ENCODE measurements at regions not wholly inside any gene's neighbourhood (a gene's known extent, or its start where the extent isn't known, plus 50 kb on each side); places are given as distances from the start of the nearest gene placed in this dataset.

DNA sequence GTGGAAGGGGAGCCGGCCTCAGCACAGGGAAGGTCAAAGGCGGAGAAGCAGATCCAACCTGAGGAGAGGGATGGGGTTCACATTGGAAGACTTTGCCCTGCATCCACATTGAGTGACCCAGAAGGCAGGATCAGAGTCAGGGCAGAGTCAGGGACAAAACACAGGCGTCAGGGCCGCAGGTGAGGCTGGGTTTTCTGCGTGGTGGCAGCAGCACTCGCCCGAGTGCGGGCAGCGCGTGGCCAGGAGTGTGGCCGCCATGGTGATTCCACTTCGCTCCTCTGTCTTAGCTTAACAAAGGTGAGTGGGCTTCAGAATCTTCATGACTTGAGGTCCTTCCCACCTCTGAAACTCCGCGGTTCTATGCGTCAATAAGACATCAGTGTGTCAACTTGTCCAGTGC, 476.9 kb upstream of the SMIM21 start:
- no peak for DNase-seq (ENCODE audit: low spot score)

DNA sequence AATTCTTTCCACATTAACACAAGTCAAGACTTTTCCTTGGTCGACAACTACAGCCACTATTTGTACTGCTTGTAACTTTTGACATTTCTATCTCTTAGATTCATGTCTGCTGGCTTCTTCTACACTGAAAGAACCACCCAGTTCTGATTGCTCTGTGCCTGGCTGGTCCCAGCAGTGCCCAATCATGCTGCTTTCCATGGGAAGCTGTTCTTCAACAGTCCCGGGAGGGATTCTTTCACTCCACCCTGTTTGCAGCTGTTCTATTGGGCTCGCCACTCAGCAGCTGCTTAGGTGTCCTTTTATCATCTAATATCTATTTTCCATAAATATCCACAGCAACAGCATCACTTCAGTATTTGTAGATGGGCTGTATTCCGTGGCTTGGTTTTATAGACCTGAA, 471.1 kb upstream of the SMIM21 start:
- no peak for DNase-seq (ENCODE audit: low spot score)

DNA sequence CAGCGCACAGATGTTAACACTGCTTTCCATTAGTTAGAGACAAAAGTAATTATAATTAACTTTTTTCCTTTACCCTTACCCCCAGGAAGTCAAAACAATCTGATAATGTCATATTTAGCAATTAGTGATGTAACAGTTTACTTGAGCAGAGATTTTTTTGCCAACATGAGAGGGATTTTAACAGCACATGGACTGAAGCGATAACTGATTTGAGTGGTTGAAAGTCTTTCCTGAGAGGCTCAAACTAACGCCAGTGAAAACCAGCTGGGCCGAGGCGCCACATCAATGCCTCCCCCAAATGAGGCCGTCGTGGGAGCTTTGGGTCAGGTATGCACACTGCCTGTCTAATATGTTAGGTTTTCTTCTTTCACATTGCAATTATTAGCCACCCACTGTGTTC, 469.9 kb upstream of the SMIM21 start:
- DNase-seq (ENCODE audit: low spot score), result no peak

DNA sequence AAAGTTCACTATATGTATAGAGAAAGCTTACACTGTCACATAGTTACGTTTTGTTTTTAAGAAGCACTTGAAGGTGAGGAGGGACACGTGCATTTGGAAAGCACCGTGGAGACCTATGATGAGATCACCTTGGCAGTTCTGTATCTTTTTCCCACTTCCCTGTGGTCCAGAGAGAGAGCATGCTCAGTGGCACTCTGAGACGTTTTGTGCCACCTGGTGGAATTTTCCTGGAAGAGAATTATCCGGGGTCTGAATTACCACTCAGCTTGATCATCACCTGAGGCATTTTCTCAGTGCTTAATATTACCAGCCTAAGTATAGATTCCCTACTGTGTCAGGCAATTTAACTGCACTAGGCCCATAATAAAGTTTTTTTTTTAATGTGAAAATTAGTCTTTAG, 469.4 kb upstream of the SMIM21 start:
- no peak for DNase-seq (ENCODE audit: low spot score)

DNA sequence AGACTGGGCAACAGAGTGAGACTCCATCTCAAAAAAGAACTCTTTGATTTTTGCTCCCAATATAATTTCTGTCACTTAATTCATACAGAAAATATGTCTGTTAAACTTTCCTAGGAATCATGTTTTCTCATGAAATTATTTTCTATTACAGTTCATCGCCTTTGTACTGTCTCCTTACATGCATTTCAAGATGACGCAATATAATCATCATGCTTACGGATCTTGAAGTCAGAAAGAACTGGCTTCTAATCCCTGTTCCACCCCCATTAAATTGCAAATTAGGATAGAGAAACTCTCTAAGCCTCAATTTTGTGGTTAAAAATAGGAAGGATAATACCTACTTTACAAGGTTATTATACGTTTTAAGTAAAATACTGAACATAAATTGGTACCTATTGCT, 467.6 kb upstream of the SMIM21 start:
- no peak for DNase-seq (ENCODE audit: low spot score)

DNA sequence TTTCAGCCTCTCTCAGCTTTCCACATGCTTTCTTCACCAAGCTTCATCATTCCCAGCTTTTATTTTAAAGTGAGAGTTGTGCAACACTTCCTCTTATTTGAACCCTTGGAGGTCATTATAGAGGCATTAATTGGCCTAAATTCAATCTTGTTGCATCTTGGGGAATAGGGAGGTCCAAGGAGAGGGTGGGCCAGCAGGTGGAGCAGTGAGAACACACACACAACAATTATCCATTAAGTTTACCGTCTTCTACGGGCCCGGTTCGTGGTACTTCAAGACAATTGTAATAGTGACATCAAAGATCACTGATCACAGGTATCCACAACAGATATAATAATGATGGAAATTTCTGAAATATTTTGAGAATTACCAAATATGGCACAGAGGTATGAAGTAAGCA, 457.2 kb upstream of the SMIM21 start:
- no peak for DNase-seq (ENCODE audit: low spot score)

DNA sequence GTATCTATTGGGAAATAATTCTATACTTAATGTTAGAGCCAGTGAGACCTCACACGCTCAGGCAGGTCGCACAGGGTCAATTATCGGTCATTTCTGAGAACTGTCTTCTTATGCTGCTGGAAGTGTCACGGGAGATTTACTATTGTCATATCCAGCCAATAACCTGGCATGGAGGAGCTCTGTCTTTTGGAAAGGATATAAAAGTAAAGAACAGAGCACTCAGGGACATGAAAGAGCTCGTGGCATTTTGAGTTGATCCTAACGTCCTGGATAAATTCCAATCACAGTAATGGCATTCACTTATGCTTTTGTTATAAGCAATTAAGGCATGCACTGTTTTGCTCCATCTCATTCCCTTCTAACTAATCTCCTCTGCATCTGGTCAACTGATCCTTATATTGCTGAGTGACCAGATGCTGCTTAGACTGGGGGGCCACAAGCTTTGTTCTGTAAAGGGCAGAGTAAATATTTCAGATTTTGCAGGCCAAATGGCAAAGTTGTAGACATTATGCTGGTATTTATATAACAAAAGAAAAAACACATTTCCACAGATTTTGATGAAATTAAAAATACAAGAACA, 453.5 kb upstream of the SMIM21 start:
- DNase-seq (ENCODE audit: low spot score), result no peak

DNA sequence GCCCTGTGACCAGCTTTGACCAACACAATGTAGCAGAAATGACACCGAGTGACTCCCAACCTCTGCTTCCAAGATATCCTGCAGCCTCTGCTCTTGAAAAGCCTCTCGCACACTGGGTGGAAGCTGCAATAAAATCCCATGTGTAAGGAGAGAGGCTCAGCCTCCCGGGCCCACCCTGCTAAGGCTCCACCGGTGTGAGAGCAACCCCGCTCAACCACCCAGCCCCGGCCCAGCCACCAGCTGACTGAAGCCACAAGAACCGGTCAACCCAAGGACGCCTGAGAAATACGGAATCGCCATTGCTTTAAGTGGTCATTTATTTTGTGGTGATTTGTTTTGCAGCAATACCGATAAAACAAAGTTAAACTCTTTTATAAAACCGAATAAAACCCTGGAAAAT, 452.8 kb upstream of the SMIM21 start:
- DNase-seq (ENCODE audit: low spot score), result no peak

DNA sequence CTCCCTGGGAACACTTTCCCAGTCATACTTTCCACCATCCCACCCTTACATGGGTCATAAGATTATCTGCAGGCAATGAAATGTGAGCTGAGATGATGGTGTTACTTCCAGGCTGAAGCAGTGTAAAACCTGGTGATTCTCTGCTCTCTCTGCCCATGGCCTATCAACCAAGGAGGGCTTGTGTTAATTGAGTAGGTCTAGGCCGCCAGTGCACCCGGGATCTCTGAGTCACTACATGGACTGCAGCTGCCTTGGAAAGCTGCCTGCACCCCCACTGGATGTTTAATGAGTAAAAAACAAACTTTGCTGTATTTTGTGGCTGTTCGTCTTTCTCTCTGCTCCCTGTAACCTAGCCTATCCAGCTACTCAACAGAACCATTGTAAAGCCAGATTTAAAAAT, 451.7 kb upstream of the SMIM21 start:
- no peak for DNase-seq (ENCODE audit: low spot score)

DNA sequence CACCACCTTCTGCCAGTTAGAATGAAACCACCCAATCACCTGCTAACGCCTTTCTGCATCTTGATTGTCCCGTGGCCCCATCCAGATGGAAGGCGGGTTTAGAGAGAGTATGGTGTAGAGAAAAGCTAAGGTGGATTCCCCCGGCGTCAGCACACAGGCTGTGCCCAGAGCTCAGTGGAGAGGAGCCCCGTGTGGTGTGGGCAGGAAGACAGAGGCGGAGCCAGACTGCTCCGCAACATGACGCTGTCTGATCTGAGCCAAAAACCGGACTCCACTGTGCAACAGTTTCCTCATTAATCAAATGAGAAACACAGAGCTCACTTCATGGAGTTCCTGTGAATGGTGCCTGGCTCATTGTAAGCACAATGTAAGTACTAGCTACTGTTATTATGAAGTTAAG, 448.1 kb upstream of the SMIM21 start:
- no peak for DNase-seq (ENCODE audit: low spot score)

DNA sequence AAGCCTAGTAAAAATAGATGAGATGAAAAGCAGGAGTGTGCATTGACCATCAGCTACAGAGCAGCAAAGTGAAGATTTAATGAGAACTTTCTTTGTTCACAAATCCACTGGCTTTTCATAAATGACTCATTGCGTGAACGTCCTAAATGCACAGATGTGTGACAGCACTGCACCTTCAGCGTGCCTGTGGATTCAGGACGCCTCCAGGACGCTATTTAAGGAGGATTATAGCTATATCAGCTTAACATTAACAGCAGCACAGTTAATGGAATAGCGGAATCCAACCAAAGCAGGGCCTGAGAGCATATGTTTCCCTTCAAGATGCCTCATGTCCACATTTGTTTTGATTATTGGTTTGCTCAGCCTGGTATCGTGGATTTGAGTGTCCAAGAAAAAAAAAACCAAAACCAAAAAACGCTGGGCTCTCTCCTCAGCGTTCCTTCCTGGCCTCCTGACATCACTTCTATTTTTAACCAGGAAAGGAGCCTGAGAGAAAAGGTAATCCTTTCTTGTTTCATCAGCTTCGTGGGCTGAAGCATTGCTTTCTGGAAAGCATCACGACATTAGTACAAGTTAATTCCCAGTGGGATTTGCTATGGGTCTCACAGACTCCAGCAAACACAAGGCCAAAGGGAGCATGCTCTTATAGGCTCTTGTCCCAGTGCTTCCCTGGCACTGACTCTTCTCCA, 447.0 kb upstream of the SMIM21 start:
- DNase-seq (ENCODE audit: low spot score), result no peak

DNA sequence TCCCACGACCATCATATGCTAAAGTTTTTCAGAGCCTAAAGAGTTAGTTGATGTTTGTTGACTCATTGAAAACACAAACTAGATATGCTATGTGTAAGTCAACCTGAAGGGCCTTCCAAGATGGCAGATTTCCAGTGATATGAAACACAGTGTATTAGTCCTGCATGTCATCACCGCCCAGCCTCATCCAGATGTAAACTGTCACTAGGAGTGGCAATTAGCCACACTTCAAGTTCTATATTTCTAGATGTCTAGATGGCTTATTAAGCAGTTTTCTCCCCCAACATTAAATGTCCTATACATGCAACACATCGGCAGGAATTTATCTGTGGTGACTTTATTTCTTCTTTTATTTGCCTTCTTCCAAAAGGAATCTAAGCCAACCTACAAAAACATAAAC, 444.1 kb upstream of the SMIM21 start:
- no peak for DNase-seq (ENCODE audit: low spot score)

DNA sequence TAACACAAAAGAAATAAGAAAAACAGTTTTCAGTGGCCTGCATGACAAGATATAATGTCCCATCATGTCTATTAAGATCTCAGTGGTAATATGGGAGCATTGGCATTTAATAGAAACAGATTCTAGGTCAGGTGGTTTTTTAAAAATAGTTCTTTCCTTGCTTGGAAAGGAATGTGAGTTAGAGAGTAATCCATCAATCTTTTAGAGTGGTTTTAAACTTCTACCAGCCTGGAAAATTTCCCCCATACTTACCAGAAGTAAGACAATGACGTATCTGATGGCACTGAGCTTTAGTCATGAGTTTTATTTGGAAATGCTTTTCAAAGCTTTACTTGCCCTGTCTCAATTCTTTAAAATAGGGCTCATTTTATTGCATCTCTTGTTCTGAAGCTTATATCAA, 441.7 kb upstream of the SMIM21 start:
- no peak for DNase-seq (ENCODE audit: low spot score)

DNA sequence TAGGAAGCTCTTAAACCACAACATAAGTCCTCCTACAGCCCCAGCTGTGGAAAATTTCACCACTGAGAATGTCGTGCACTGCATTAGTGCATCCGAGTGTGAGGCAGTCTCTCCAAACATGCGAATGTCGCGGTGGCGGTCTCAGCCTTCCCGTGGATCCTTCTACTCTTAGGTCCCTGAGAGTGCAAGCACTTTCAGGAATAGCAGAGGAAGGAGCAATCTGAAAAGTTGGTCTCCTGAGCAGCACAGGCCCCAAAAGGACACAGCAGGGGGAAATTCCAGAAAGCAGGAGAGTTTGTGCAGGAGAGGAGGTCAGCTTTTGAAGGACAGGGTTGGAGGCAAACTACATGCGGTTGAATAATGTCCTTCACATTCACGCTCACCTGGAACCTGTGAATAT, 440.5 kb upstream of the SMIM21 start:
- DNase-seq (ENCODE audit: low spot score), result no peak

DNA sequence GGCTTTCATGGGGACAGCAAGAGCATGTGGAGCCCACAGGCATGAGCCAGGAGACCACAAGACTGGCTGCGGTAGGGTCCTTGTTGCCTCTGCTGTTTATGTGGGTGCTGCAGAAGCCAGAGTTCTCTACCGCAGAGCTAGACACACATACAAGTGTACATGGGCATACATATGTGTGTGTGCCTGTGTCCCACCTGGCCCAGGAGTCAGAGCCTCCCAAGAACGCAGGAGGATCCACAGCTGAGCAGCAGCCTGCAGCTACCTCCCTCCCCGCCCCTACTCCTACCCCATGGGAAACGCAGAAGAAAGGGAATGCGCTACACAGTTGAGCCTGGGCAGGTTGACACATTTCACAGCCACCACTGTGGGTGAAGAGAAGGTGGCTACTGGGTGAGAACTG, 438.1 kb upstream of the SMIM21 start:
- DNase-seq (ENCODE audit: low spot score), result no peak

DNA sequence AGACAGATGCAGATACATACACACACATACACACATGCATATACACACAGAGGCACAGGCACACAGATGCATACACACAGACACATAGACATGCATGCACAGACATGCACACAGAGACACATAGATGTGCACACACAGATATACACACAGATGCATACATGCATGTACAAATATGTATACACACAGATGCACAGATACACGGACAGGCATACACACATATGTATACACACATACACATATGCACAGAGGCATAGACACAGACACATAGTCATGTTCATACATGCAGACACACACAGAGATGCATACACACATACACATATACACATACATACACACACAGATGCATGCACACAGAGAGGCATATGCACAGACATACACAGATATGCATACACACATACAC, 437.3 kb upstream of the SMIM21 start:
- no peak for DNase-seq (ENCODE audit: low spot score)

DNA sequence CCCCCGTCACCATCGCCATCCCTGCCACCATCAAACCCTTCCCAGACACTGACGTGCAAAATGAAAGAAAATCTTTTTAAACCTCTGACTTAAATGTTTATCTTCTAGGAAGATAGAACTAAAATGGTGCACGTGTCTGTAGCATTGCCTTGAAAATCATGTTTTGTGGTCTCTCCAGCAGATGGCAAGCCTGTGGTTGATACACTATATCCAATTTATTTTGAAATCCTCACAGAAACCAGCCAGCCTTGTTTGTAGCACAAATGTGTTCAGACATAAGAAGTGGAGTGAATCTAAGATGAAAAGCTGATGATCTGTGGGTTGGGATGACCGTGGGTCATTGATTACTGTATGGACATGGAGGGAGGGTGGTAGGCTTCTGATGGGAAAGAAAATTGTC, 436.2 kb upstream of the SMIM21 start:
- no peak for DNase-seq (ENCODE audit: low spot score)

DNA sequence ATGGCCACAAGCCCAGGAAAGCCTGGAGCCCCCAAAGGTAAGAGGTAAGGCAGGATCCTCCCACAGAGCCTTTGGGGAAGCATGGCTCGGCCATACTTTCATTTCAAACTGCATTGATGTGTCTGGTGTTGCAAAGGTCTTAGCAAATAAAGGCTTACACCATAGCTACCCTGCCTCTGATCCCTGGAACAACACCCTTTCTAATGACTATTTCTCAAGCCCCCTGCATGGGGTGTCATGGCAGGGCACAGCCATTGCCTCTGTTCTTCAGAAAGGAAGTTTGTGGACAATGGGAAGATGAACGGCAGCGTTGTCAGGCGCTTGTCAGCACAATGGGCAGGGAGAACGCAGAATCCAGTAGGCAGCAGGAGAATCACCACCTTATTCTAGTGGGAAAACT, 435.0 kb upstream of the SMIM21 start:
- DNase-seq (ENCODE audit: low spot score), result no peak

DNA sequence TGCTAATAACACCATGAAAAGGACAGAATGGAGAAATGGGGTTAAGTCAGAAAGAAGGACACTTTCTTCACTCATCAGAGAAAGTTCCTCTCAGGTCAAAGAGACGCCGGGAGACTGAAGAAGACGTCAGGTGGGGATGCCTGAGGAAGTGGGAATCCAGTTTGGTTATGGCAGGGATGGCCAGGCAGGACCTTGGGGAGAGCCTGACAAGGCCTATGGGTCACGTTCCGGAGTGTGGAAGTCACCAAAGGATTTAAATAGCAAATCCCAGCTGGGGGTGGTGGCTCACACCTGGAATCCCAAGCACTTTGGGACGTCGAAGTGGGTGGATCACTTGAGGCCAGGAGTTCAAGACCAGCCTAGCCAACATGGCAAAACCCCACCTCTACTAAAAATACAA, 432.7 kb upstream of the SMIM21 start:
- no peak for DNase-seq (ENCODE audit: low spot score)

DNA sequence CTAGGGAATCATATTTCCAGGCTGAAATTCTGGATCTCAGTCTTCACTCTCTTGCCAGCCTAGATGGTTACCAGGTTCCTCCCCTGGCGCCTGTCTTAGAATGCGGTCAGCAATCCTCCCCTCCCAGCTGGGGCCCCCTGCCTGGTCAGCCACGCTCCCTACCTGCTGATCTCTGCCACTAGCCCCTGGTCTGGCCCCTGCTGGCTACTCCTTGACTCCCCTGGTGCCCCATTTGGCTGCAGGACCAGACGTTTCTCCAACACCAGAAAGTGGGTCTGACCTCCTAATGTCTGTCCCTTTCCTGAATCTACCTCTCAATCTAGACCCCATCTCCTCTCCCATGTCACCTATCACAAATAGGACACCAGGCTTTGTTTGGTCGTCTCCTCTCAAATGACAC, 432.0 kb upstream of the SMIM21 start:
- DNase-seq (ENCODE audit: low spot score), result no peak

DNA sequence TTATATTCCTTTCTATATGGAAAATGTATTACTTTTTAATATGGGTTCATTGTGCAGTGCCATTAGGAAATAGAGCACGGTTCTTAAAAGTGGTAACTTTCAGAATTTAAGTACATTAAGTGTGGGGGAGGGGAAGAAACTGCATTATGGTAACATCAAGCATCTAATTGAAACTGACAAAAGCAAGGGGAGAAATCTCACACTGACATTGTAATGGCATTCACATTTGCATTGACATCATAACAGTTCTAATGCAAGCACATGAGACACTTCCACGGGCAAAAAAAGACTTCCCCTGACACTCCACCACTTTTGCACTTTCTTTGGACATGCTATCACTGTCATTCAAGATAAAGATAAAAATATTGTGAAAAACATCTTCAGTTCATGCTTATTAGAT, 431.3 kb upstream of the SMIM21 start:
- DNase-seq (ENCODE audit: low spot score), result no peak

DNA sequence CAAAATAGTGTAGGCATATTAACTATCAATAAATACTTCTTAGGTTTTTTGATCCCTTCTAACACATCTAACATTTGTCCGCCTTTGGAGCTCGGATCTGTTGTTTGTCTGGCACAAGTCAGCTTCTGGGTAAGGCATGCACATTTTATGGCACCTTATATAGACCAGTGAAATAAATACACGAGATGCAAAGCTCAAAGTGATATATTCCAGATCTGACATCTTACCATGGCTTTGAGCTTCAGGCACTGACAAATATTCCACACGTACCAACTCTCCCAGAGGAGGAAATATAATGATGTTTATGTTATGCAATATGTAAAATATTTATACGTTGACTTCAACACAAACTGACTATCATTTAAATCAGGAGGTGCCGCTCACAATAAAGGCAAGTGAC, 430.1 kb upstream of the SMIM21 start:
- no peak for DNase-seq (ENCODE audit: low spot score)

DNA sequence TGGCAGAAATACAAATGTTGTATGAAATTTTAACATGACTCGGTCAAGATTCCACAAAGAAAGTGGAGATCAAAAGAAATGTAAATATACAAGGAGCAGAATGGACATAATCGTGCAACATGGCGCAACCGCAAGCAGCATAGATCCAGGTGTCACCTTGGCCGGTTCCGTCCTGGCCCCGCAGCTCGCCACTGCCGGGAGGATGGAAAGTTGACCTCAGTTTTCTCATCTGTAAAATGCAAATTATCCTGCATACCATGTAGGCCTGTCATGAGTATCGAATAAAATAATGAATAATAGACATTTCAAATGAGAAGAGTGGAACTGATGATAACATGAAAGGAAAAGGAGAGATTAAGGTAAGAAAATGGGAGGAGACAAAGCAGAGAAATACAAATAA, 427.3 kb upstream of the SMIM21 start:
- no peak for DNase-seq (ENCODE audit: low spot score)

DNA sequence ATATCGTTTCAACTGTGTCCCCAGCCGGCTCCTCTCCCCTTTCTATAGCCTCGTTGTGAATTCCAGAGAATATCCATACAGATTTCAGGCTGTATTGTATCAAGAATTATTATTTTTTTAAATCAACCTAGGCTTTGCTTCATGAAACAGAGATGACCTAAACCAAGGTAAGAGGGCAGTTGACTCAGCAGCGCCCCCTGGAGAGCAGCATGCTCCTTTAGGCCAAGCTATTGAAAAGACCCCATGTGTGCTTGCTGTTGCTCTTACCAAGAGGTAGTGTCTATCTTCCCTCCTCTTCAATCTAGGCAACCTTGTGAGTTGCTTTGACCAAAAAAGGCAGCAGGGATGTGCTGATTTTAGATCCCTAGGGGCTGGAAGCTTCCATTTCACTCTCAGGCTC, 426.7 kb upstream of the SMIM21 start:
- no peak for DNase-seq (ENCODE audit: low spot score)

DNA sequence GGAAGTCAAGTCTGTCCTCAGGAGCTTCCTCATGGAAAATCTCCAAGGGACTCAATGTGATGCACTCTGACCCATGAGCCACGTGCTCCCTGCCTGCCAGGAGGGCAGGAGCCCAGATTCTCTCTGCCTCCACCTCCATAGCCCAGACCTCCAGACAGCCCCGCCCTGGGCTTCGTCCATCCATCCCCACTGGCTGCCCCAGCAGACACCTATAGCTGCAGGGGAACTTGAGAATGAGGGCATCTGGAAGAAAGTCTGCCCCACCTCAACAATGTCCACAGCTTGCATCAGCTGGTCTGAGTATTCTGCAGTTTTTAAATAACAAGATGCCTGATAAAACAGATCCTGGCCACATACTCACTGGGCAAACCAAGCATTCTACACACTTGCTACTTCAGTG, 418.8 kb upstream of the SMIM21 start:
- no peak for DNase-seq (ENCODE audit: low spot score)
